Spleen (tissue), 11 donors: ENCODE measurements at regions not wholly inside any gene's neighbourhood (a gene's known extent, or its start where the extent isn't known, plus 50 kb on each side); places are given as distances from the start of the nearest gene placed in this dataset.

Source experiments
- DNase-seq: peaks from one replicate; pipeline ENCODE4 v3.0.0-alpha.2; 2020
- H3K27ac ChIP-seq, 8 donors: fragments of 200-600 bp; sonication (generic) in 7 of 8; 1 replicate in 4 of 8; 2 replicates in 4 of 8; pipeline versions ENCODE4 v1.5.0 to v1.8.0; 2016 to 2021; ENCODE audit warnings: inconsistent platforms in 4 of 8, mild to moderate bottlenecking in 4 of 8, moderate library complexity in 1 of 8
- H3K27me3 ChIP-seq, 7 donors: fragments of 200-600 bp; sonication (generic) in 6 of 7; replicated peaks in 1 of 7; 1 replicate in 4 of 7; 2 replicates in 3 of 7; pipeline versions ENCODE4 v1.5.0 to v1.8.0; 2016 to 2021; ENCODE audit warnings: inconsistent platforms in 3 of 7, mild to moderate bottlenecking in 1 of 7
- H3K36me3 ChIP-seq, 6 donors: fragments of 200-600 bp; sonication (generic) in 5 of 6; 1 replicate in 4 of 6; 2 replicates in 2 of 6; pipeline versions ENCODE4 v1.5.0 to v1.8.0; 2016 to 2021; ENCODE audit warnings: inconsistent platforms in 2 of 6
- H3K4me1 ChIP-seq, 6 donors: fragments of 200-600 bp; sonication (generic) in 5 of 6; 1 replicate in 3 of 6; 2 replicates in 3 of 6; pipeline versions ENCODE4 v1.5.0 to v1.8.0; 2016 to 2021; ENCODE audit warnings: inconsistent platforms in 3 of 6
- H3K4me3 ChIP-seq, 8 donors: fragments of 200-600 bp; sonication (generic) in 7 of 8; 1 replicate in 4 of 8; 2 replicates in 4 of 8; pipeline versions ENCODE4 v1.5.0 to v1.8.0; 2016 to 2021; ENCODE audit warnings: inconsistent platforms in 4 of 8, mild to moderate bottlenecking in 4 of 8, moderate library complexity in 2 of 8
- H3K9me3 ChIP-seq, 8 donors: fragments of 200-600 bp; sonication (generic) in 7 of 8; 1 replicate in 4 of 8; 2 replicates in 4 of 8; pipeline versions ENCODE4 v1.5.0 to v1.8.0; 2016 to 2021; ENCODE audit warnings: inconsistent platforms in 4 of 8
- POLR2A ChIP-seq, 3 donors: fragments of 450-650 bp; IDR thresholded peaks; one replicate each; pipeline ENCODE4 v1.5.1; 2017; ENCODE audit warnings: antibody characterized with exemption in 3 of 3, mild to moderate bottlenecking in 1 of 3
- POLR2AphosphoS5 ChIP-seq, 3 donors: sonication (generic); formaldehyde crosslinking; IDR thresholded peaks; one replicate each; pipeline ENCODE4 v1.5.1; 2017; ENCODE audit warnings: antibody characterized with exemption in 3 of 3
- WGBS, 5 donors: extraction: QIAGEN DNeasy Blood & Tissue Kit in 3 of 5; methylation state at CpG; one replicate each; pipeline versions ENCODE4 v1.1.5 to v1.1.7; 2013 to 2018; 5-methylcytosine and 5-hydroxymethylcytosine counted together
- intact Hi-C: fragments of 100-400 bp; cut with DNase I; formaldehyde crosslinking; loops from one replicate; pipeline ENCODE4 v1.15.0; 2023; ENCODE audit warnings: low total_unique reads
- TF ChIP-seq, protein P1 (sequence below), 11 experiments: fragments of 200-600 bp in 7 of 11; fragments of 450-650 bp in 4 of 11; sonication (generic) in 4 of 11; IDR thresholded peaks in 8 of 11; conservative IDR thresholded peaks in 3 of 11; 1 replicate in 7 of 11; 2 replicates in 4 of 11; pipeline versions ENCODE4 v1.4.0 to v1.8.0; 2016 to 2021; ENCODE audit warnings: antibody characterized with exemption in 11 of 11, inconsistent platforms in 4 of 11, mild to moderate bottlenecking in 1 of 11
- donor health status: healthy with polysubstance abuse.
- donor health status: DM: no; HTN: no; CAD: no; lungs with moderate emphysema.
- donor health status: DM: no; HTN: no; CAD: no.
- donor health status: Bipolar disorder and iron deficiency.
- donor health status: healthy.
- donor health status: DM: no; HTN: no; CAD: no.
- donor health status: DM: yes; HTN: yes; CAD: no.

DNA sequence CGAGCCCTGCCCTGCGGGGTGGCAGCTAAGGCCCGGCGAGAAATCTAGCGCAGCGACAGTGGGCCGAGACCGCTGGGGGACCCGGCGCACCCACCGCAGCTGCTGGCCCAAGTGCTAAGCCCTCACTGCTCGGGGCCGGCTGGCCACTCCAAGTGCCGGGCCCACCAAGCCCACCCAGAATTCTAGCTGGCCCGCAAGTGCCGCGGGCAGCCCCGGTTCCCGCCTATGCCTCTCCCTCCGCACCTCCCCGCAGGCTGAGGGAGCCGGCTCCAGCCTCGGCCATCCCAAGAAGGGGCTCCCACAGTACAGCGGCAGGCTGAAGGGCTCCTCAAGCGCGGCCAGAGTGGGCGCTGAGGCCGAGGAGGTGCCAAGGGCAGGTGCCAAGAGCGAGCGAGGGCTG is 55.2 kb upstream of the RND3 start:
- intact Hi-C loops, result no loop called here
- no peak overlapping the region for H3K4me3 ChIP-seq
- peaks cover 0 to under 1% (median 0%) of the 10 kb centered on the region in 8 donors for H3K9me3 ChIP-seq
- DNase-seq, result no peak
- no peaks in the 10 kb centered on the region for H3K4me1 ChIP-seq
- WGBS, 5 donors, result 93 to 100% (median 97%) methylated on average over 24 to 30 of the region's 30 CpGs
- no peaks in the 10 kb centered on the region for H3K36me3 ChIP-seq
- TF ChIP-seq POLR2A (IDR thresholded peaks at IDR 0.05), result no peak
- no peak for TF ChIP-seq POLR2AphosphoS5 (IDR thresholded peaks at IDR 0.05)
- TF ChIP-seq, protein P1, sequence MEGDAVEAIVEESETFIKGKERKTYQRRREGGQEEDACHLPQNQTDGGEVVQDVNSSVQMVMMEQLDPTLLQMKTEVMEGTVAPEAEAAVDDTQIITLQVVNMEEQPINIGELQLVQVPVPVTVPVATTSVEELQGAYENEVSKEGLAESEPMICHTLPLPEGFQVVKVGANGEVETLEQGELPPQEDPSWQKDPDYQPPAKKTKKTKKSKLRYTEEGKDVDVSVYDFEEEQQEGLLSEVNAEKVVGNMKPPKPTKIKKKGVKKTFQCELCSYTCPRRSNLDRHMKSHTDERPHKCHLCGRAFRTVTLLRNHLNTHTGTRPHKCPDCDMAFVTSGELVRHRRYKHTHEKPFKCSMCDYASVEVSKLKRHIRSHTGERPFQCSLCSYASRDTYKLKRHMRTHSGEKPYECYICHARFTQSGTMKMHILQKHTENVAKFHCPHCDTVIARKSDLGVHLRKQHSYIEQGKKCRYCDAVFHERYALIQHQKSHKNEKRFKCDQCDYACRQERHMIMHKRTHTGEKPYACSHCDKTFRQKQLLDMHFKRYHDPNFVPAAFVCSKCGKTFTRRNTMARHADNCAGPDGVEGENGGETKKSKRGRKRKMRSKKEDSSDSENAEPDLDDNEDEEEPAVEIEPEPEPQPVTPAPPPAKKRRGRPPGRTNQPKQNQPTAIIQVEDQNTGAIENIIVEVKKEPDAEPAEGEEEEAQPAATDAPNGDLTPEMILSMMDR (IDR thresholded peaks at IDR 0.05 in 8 of 11, conservative IDR thresholded peaks at IDR 0.05 in 3 of 11), result no peak
- no peak overlapping the region for H3K27ac ChIP-seq
- no peaks in the 10 kb centered on the region for H3K27me3 ChIP-seq

DNA sequence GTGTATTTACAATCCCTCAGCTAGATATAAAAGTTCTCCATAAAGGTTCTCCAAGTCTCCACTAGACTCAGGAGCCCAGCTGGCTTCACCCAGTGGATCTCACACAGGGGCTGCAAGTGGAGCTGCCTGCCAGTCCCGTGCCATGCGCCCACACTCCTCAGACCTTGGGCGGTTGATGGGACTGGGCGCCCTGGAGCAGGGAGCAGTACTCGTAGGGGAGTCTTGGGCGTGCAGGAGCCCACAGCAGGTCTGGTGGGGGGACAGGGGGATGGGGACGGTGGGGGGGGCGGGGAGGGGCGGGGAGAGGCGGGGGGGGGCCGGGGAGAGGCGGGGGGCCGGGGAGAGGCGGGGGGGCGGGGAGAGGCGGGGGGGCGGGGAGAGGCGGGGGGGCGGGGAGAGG is 54.7 kb upstream of the RND3 start:
- TF ChIP-seq POLR2A (IDR thresholded peaks at IDR 0.05) (no peak), POLR2AphosphoS5 (IDR thresholded peaks at IDR 0.05) (no peak)
- TF ChIP-seq, protein P1 (IDR thresholded peaks at IDR 0.05 in 8 of 11, conservative IDR thresholded peaks at IDR 0.05 in 3 of 11), result no peak
- H3K9me3 ChIP-seq, result peaks cover 0 to 5% (median 0%) of the 10 kb centered on the region in 8 donors
- DNase-seq, result no peak
- H3K27me3 ChIP-seq, result no peaks in the 10 kb centered on the region
- intact Hi-C loops, result no loop called here
- no peak overlapping the region for H3K4me3 ChIP-seq
- H3K36me3 ChIP-seq, result no peaks in the 10 kb centered on the region
- whole genome bisulfite sequencing, 5 donors, result 95 to 100% (median 96%) methylated on average over 2 to 7 of the region's 19 CpGs
- no peaks in the 10 kb centered on the region for H3K4me1 ChIP-seq
- no peak overlapping the region for H3K27ac ChIP-seq

DNA sequence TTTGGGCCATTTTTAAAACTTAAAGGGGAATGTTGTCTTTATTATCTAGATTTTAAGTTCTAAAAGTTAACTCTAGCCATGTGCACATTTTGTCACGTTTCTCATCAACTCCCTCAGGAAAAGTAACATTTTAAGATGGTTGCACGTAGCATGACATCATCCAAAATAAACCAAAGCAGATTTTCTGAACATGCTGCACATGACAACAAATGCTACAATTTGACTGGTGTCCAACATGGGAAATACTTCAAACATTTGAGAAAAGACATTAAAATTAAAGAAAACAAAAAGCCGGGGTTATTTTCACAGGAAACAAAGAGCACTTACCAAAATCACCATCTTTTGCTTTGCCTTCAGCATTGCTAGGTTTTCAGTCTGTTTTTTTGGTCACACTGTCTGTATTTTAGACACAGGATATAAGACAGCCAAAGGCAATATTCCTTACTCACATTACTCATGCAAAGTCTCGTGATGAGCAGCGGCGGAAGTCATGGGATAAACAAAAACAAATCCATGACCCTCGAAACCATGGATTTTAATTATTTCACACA is 51.3 kb upstream of the RND3 start:
- intact Hi-C loops, result no loop called here
- H3K4me1 ChIP-seq, result no peaks in the 10 kb centered on the region
- WGBS, 5 donors, result 78 to 90% (median 86%) methylated on average over 7 of the region's 7 CpGs
- DNase-seq, result no peak
- H3K27ac ChIP-seq, result no peak overlapping the region
- no peak for TF ChIP-seq POLR2A (IDR thresholded peaks at IDR 0.05)
- TF ChIP-seq, protein P1 (IDR thresholded peaks at IDR 0.05 in 8 of 11, conservative IDR thresholded peaks at IDR 0.05 in 3 of 11), result no peak
- no peak for TF ChIP-seq POLR2AphosphoS5 (IDR thresholded peaks at IDR 0.05)
- no peak overlapping the region for H3K4me3 ChIP-seq
- H3K9me3 ChIP-seq, result peaks cover 0 to 5% (median 0%) of the 10 kb centered on the region in 8 donors
- no peaks in the 10 kb centered on the region for H3K36me3 ChIP-seq
- no peaks in the 10 kb centered on the region for H3K27me3 ChIP-seq
